ENCODE measurements at regions not wholly inside any gene's neighbourhood (a gene's known extent, or its start where the extent isn't known, plus 50 kb on each side); places are given as distances from the start of the nearest gene placed in this dataset.
"Not testable (repeated sequence)": the region's sequence is repeated elsewhere in the genome, so short reads cannot be mapped to it uniquely, and the experiment has no call there.

GRCh38 chr10:80946957-80947726 is 409.4 kb downstream of the SH2D4B start:
- no peak for DNase-seq (ENCODE audit: low read depth in 2 of 2)

- no peak for DNase-seq (ENCODE audit: low read depth in 2 of 2)
Observed at GRCh38 chr10:80949785-80950184, 412.1 kb downstream of the SH2D4B start.

GRCh38 chr10:80952436-80952835 is 414.7 kb downstream of the SH2D4B start:
- no peak for DNase-seq (ENCODE audit: low read depth in 2 of 2)

GRCh38 chr10:80957161-80957560 is 419.5 kb downstream of the SH2D4B start:
- no peak for DNase-seq (ENCODE audit: low read depth in 2 of 2)

GRCh38 chr10:80964179-80964578 is 426.5 kb downstream of the SH2D4B start:
- no peak for DNase-seq (ENCODE audit: low read depth in 2 of 2)

- DNase-seq (ENCODE audit: low read depth in 2 of 2) = no peak
Observed at GRCh38 chr10:80964955-80965614, 427.4 kb downstream of the SH2D4B start.

GRCh38 chr10:80966326-80966986 is 428.8 kb downstream of the SH2D4B start:
- DNase-seq (ENCODE audit: low read depth in 2 of 2) = no peak

GRCh38 chr10:80967357-80967756 is 429.7 kb downstream of the SH2D4B start:
- not testable (repeated sequence) for DNase-seq (ENCODE audit: low read depth in 2 of 2)

GRCh38 chr10:80968903-80969302 is 431.2 kb downstream of the SH2D4B start:
- no peak for DNase-seq (ENCODE audit: low read depth in 2 of 2)

GRCh38 chr10:80971461-80971860 is 433.8 kb downstream of the SH2D4B start:
- no peak for DNase-seq (ENCODE audit: low read depth in 2 of 2)

GRCh38 chr10:80976658-80977057 is 439.0 kb downstream of the SH2D4B start:
- no peak for DNase-seq (ENCODE audit: low read depth in 2 of 2)

GRCh38 chr10:80985102-80985501 is 447.4 kb downstream of the SH2D4B start:
- no peak for DNase-seq (ENCODE audit: low read depth in 2 of 2)

- no peak for DNase-seq (ENCODE audit: low read depth in 2 of 2)
Observed at GRCh38 chr10:80986596-80986995, 448.9 kb downstream of the SH2D4B start.

- DNase-seq (ENCODE audit: low read depth in 2 of 2) = no peak
Observed at GRCh38 chr10:80988755-80989154, 451.1 kb downstream of the SH2D4B start.

- DNase-seq (ENCODE audit: low read depth in 2 of 2) = no peak
Observed at GRCh38 chr10:80996615-80997193, 459.0 kb downstream of the SH2D4B start.

GRCh38 chr10:81000781-81001180 is 463.1 kb downstream of the SH2D4B start:
- DNase-seq (ENCODE audit: low read depth in 2 of 2) = no peak

- DNase-seq (ENCODE audit: low read depth in 2 of 2) = no peak
Observed at GRCh38 chr10:81002382-81002781, 464.7 kb downstream of the SH2D4B start.

GRCh38 chr10:81007872-81008271 is 470.2 kb downstream of the SH2D4B start:
- no peak for DNase-seq (ENCODE audit: low read depth in 2 of 2)

GRCh38 chr10:81008726-81009125 is 471.0 kb downstream of the SH2D4B start:
- DNase-seq (ENCODE audit: low read depth in 2 of 2) = no peak

- DNase-seq (ENCODE audit: low read depth in 2 of 2) = no peak
Observed at GRCh38 chr10:81009296-81009695, 471.6 kb downstream of the SH2D4B start.

GRCh38 chr10:81013771-81014170 is 476.1 kb downstream of the SH2D4B start:
- no peak for DNase-seq (ENCODE audit: low read depth in 2 of 2)

Data from stimulated activated CD8-positive, alpha-beta memory T cell treated with anti-CD3 and anti-CD28 coated beads, Interleukin-7, amount 100 ng/mL, for 1 hour (primary cell).